HepG2 (cell line): ENCODE measurements at regions not wholly inside any gene's neighbourhood (a gene's known extent, or its start where the extent isn't known, plus 50 kb on each side); places are given as distances from the start of the nearest gene placed in this dataset.

Experiments used
- HNF4A ChIP-seq: sonication (generic); formaldehyde crosslinking; IDR thresholded peaks from 2 replicates; pipeline ENCODE4 v1.4.0; 2020; ENCODE audit warnings: missing genetic modification reagents
- MBD4 ChIP-seq: IDR thresholded peaks from 2 replicates; pipeline ENCODE4 v1.6.1; 2012; ENCODE audit warnings: low read length, inconsistent platforms, borderline replicate concordance
- MEIS2 ChIP-seq: sonication (generic); formaldehyde crosslinking; IDR thresholded peaks from 2 replicates; pipeline ENCODE4 v1.9.0; 2021; ENCODE audit warnings: mild to moderate bottlenecking, missing genetic modification reagents
- RORA ChIP-seq: sonication (generic); formaldehyde crosslinking; IDR thresholded peaks from 2 replicates; pipeline ENCODE4 v1.5.0; 2020; ENCODE audit warnings: mild to moderate bottlenecking, missing genetic modification reagents, moderate library complexity
- TOPORS ChIP-seq: sonication (generic); formaldehyde crosslinking; IDR thresholded peaks from 2 replicates; pipeline ENCODE4 v1.8.0; 2023; ENCODE audit warnings: mild to moderate bottlenecking, missing genetic modification reagents
- TF ChIP-seq, protein P1 (sequence below): sonication (generic); formaldehyde crosslinking; IDR thresholded peaks from 2 replicates; pipeline ENCODE4 v1.4.0; 2020; ENCODE audit warnings: missing genetic modification reagents, borderline replicate concordance
- TF ChIP-seq, protein P2 (sequence below): sonication (generic); formaldehyde crosslinking; conservative IDR thresholded peaks from 2 replicates; pipeline ENCODE4 v1.4.0; 2020; ENCODE audit warnings: mild to moderate bottlenecking, missing genetic modification reagents, moderate library complexity

- TF ChIP-seq, protein P1, sequence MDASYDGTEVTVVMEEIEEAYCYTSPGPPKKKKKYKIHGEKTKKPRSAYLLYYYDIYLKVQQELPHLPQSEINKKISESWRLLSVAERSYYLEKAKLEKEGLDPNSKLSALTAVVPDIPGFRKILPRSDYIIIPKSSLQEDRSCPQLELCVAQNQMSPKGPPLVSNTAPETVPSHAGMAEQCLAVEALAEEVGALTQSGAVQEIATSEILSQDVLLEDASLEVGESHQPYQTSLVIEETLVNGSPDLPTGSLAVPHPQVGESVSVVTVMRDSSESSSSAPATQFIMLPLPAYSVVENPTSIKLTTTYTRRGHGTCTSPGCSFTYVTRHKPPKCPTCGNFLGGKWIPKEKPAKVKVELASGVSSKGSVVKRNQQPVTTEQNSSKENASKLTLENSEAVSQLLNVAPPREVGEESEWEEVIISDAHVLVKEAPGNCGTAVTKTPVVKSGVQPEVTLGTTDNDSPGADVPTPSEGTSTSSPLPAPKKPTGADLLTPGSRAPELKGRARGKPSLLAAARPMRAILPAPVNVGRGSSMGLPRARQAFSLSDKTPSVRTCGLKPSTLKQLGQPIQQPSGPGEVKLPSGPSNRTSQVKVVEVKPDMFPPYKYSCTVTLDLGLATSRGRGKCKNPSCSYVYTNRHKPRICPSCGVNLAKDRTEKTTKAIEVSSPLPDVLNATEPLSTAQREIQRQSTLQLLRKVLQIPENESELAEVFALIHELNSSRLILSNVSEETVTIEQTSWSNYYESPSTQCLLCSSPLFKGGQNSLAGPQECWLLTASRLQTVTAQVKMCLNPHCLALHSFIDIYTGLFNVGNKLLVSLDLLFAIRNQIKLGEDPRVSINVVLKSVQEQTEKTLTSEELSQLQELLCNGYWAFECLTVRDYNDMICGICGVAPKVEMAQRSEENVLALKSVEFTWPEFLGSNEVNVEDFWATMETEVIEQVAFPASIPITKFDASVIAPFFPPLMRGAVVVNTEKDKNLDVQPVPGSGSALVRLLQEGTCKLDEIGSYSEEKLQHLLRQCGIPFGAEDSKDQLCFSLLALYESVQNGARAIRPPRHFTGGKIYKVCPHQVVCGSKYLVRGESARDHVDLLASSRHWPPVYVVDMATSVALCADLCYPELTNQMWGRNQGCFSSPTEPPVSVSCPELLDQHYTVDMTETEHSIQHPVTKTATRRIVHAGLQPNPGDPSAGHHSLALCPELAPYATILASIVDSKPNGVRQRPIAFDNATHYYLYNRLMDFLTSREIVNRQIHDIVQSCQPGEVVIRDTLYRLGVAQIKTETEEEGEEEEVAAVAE: no peak
- TF ChIP-seq RORA (CRISPR knock-in tag) (no peak), MEIS2 (no peak), HNF4A (CRISPR knock-in tag) (no peak), MBD4 (no peak), TOPORS (CRISPR knock-in tag) (no peak)
- TF ChIP-seq, protein P2, sequence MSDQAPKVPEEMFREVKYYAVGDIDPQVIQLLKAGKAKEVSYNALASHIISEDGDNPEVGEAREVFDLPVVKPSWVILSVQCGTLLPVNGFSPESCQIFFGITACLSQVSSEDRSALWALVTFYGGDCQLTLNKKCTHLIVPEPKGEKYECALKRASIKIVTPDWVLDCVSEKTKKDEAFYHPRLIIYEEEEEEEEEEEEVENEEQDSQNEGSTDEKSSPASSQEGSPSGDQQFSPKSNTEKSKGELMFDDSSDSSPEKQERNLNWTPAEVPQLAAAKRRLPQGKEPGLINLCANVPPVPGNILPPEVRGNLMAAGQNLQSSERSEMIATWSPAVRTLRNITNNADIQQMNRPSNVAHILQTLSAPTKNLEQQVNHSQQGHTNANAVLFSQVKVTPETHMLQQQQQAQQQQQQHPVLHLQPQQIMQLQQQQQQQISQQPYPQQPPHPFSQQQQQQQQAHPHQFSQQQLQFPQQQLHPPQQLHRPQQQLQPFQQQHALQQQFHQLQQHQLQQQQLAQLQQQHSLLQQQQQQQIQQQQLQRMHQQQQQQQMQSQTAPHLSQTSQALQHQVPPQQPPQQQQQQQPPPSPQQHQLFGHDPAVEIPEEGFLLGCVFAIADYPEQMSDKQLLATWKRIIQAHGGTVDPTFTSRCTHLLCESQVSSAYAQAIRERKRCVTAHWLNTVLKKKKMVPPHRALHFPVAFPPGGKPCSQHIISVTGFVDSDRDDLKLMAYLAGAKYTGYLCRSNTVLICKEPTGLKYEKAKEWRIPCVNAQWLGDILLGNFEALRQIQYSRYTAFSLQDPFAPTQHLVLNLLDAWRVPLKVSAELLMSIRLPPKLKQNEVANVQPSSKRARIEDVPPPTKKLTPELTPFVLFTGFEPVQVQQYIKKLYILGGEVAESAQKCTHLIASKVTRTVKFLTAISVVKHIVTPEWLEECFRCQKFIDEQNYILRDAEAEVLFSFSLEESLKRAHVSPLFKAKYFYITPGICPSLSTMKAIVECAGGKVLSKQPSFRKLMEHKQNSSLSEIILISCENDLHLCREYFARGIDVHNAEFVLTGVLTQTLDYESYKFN (CRISPR knock-in tag): no peak
- TF ChIP-seq, all 625 proteins: peak for 0
Measured at GRCh38 chr10:3245395-3245794, 72.8 kb upstream of the PITRM1 start (continued).
